AG04450 (cell line): ENCODE measurements at regions not wholly inside any gene's neighbourhood (a gene's known extent, or its start where the extent isn't known, plus 50 kb on each side); places are given as distances from the start of the nearest gene placed in this dataset.

Experiments used
- CTCF ChIA-PET: fragments of 300-600, 350-600 bp; formaldehyde crosslinking; extraction: SDS; loops from one replicate; lab custom pipeline; 2022; ENCODE audit warnings: antibody characterized with exemption, inconsistent platforms; lab: Charles Lee
- POLR2A ChIA-PET: fragments of 350-600 bp; formaldehyde crosslinking; extraction: SDS; loops from one replicate; lab custom pipeline; 2021; ENCODE audit warnings: antibody characterized with exemption, inconsistent platforms; lab: Yijun Ruan, JAX
- DNase-seq: peaks from one replicate; pipeline ENCODE4 v3.0.0-alpha.2; 2011; ENCODE audit warnings: low read depth, low spot score
- H3K27ac ChIP-seq: one replicate; pipeline ENCODE4 v1.5.1; 2012; ENCODE audit warnings: low read depth, low read length, control low read depth
- H3K27me3 ChIP-seq: one replicate; pipeline ENCODE4 v1.6.0; 2012; ENCODE audit warnings: low read length; ENCODE audit not compliant: control insufficient read depth, insufficient read depth
- H3K4me3 ChIP-seq: 2 replicates; pipeline ENCODE4 v1.5.1; 2011; ENCODE audit warnings: mild to moderate bottlenecking, low read depth, low read length, control low read depth
- H3K9me3 ChIP-seq: 2 replicates; pipeline ENCODE4 v1.5.1; 2012; ENCODE audit warnings: low read length; ENCODE audit not compliant: control insufficient read depth, insufficient read depth
- CTCF ChIP-seq: IDR thresholded peaks from 2 replicates; pipeline ENCODE4 v1.5.1; 2011; ENCODE audit warnings: low read depth, low read length, control low read depth, inconsistent platforms

GRCh38 chr3:102529452-102529851 is 94.6 kb downstream of the ZPLD1 start:
- Histone ChIP-seq H3K27me3 (no peaks in the 10 kb centered on the region), H3K4me3 (no peak overlapping the region), H3K9me3 (no peaks in the 10 kb centered on the region), H3K27ac (no peak overlapping the region)
- peak; percentile 3 for DNase-seq
- ChIA-PET POLR2A (no interaction called here), CTCF (interaction anchor here (0.6 to 7.3 kb wide), 6 partner anchors 289 to 601 kb away, joined by 3 to 98 read pairs (median 6); no protein-coding TSS in a partner anchor)
- peak; percentile 58 for TF ChIP-seq CTCF

- Histone ChIP-seq H3K4me3 (no peak overlapping the region), H3K27ac (no peak overlapping the region), H3K27me3 (no peaks in the 10 kb centered on the region), H3K9me3 (no peaks in the 10 kb centered on the region)
- CTCF ChIA-PET = interaction anchor here (6.6 to 7.3 kb wide), 2 partner anchors 296 to 301 kb away, joined by 64 to 98 read pairs; no protein-coding TSS in a partner anchor
- POLR2A ChIA-PET = no interaction called here
- no peak for DNase-seq
- no peak for TF ChIP-seq CTCF
These were observed 95.8 kb downstream of the ZPLD1 start for GRCh38 chr3:102530415-102531181.

GRCh38 chr3:102531686-102532085 is 96.9 kb downstream of the ZPLD1 start:
- DNase-seq = no peak
- Histone ChIP-seq H3K9me3 (no peaks in the 10 kb centered on the region), H3K27me3 (no peaks in the 10 kb centered on the region), H3K4me3 (no peak overlapping the region), H3K27ac (no peak overlapping the region)
- ChIA-PET POLR2A (no interaction called here), CTCF (interaction anchor here (0.7 to 7.3 kb wide), 3 partner anchors 297 to 307 kb away, joined by 3 to 98 read pairs (median 64); no protein-coding TSS in a partner anchor)
- no peak for TF ChIP-seq CTCF

- TF ChIP-seq CTCF = no peak
- CTCF ChIA-PET = no interaction called here
- Histone ChIP-seq H3K27me3 (no peaks in the 10 kb centered on the region), H3K27ac (peak overlapping the region; percentile 31), H3K4me3 (no peak overlapping the region), H3K9me3 (no peaks in the 10 kb centered on the region)
- POLR2A ChIA-PET = no interaction called here
- no peak for DNase-seq
These were observed 98.1 kb downstream of the ZPLD1 start for GRCh38 chr3:102532901-102533300.

GRCh38 chr3:102533784-102534183 is 99.0 kb downstream of the ZPLD1 start:
- DNase-seq = no peak
- CTCF ChIA-PET = interaction anchor here (1.0 to 12.1 kb wide), 3 partner anchors 291 to 304 kb away, joined by 3 to 366 read pairs (median 9); no protein-coding TSS in a partner anchor
- POLR2A ChIA-PET = interaction anchor here (0.6 kb wide), 1 partner anchor 729 kb away, joined by 6 read pairs; no protein-coding TSS in a partner anchor
- H3K27ac ChIP-seq = no peak overlapping the region
- no peak overlapping the region for H3K4me3 ChIP-seq
- TF ChIP-seq CTCF = no peak
- no peaks in the 10 kb centered on the region for H3K27me3 ChIP-seq
- H3K9me3 ChIP-seq = no peaks in the 10 kb centered on the region
